ENCODE measurements at regions not wholly inside any gene's neighbourhood (a gene's known extent, or its start where the extent isn't known, plus 50 kb on each side); places are given as distances from the start of the nearest gene placed in this dataset.

DNA sequence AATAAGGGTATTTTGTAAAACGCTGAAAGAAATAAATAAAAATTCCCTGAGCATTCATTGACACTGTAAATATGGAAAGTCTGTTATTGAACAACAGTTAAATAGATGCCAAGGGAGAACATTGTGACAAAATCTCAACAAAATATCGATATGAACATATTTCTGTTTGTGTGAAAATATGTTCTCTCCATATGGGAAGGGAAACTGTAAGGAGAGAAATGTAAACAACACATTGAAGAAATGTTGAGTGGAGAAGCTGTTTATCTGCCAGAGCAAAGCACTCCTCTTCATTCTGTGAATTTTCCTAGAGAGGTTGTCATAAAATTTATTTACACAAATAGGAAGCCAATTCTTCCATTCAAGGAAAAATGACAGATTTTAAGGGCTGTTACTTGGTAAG is 57.1 kb upstream of the EOMES start:
- no peak overlapping the region for H2AFZ ChIP-seq (ENCODE audit: low read length)
- DNase-seq (no peak), ATAC-seq (no peak)
- H3K9me3 ChIP-seq (ENCODE audit: low read length): no peaks in the 10 kb centered on the region
- no peak overlapping the region for H3K4me2 ChIP-seq (ENCODE audit: low read length)
- intact Hi-C loops (cut with micrococcal nuclease): no loop called here
- H3K79me2 ChIP-seq (ENCODE audit: low read length): no peaks in the 10 kb centered on the region
- H3K4me3 ChIP-seq (ENCODE audit: low read length): no peak overlapping the region
- no peak for TF ChIP-seq EZH2 (IDR thresholded peaks at IDR 0.05; ENCODE audit: low read length, unreplicated experiment)
- TF ChIP-seq, protein P1, sequence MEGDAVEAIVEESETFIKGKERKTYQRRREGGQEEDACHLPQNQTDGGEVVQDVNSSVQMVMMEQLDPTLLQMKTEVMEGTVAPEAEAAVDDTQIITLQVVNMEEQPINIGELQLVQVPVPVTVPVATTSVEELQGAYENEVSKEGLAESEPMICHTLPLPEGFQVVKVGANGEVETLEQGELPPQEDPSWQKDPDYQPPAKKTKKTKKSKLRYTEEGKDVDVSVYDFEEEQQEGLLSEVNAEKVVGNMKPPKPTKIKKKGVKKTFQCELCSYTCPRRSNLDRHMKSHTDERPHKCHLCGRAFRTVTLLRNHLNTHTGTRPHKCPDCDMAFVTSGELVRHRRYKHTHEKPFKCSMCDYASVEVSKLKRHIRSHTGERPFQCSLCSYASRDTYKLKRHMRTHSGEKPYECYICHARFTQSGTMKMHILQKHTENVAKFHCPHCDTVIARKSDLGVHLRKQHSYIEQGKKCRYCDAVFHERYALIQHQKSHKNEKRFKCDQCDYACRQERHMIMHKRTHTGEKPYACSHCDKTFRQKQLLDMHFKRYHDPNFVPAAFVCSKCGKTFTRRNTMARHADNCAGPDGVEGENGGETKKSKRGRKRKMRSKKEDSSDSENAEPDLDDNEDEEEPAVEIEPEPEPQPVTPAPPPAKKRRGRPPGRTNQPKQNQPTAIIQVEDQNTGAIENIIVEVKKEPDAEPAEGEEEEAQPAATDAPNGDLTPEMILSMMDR (conservative IDR thresholded peaks at IDR 0.05; ENCODE audit: low read depth, low read length): no peak
- no peak for TF ChIP-seq EZH2phosphoT487 (IDR thresholded peaks at IDR 0.05; ENCODE audit: borderline replicate concordance, low read length)
- no peaks in the 10 kb centered on the region for H3F3A ChIP-seq (ENCODE audit: low read length, unreplicated experiment)
- H3K4me1 ChIP-seq (ENCODE audit: insufficient read depth, low read length): no peaks in the 10 kb centered on the region
- peaks cover 23% of the 10 kb centered on the region; the same call in 1 of the 2 replicates for H3K27me3 ChIP-seq (ENCODE audit: low read length)
- BruUV-seq (replicated peaks): no TSS peak
- ChIA-PET POLR2A (ENCODE audit: unreplicated experiment) (no interaction called here), CTCF (no interaction called here)
- H4K20me1 ChIP-seq (ENCODE audit: low read length): no peaks in the 10 kb centered on the region
- H3K27ac ChIP-seq (ENCODE audit: low read length): no peak overlapping the region
- no peak overlapping the region for H3K9ac ChIP-seq (ENCODE audit: low read length)
- no peaks in the 10 kb centered on the region for H3K36me3 ChIP-seq (ENCODE audit: low read depth, low read length)
- no peaks in the 10 kb centered on the region for H3K9me2 ChIP-seq (replicated peaks; ENCODE audit: low read length)

DNA sequence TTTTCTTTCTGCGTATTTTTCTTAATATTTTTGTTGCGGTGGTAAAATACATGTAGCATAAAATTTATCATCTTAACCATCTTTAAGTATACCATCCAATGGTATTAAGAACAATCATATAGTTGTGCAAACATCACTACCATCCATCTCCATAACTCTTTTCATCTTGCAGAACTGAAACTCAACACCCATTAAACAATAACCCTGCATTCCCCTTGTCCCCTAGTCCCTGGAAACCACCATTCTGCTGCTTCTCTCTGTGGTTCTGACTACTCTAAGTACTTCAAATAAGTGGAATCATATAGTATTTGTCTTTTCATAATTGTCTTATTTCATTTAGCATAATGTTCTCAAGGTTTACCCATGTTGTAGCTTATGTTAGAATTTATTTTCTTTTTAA is 67.3 kb upstream of the EOMES start:
- Histone ChIP-seq H3K27ac (ENCODE audit: low read length) (no peak overlapping the region), H2AFZ (ENCODE audit: low read length) (no peak overlapping the region), H3K9ac (ENCODE audit: low read length) (no peak overlapping the region), H3K4me3 (ENCODE audit: low read length) (no peak overlapping the region), H3K27me3 (ENCODE audit: low read length) (peaks cover 40% of the 10 kb centered on the region), H3K9me2 (replicated peaks; ENCODE audit: low read length) (no peaks in the 10 kb centered on the region), H3F3A (ENCODE audit: low read length, unreplicated experiment) (no peaks in the 10 kb centered on the region), H3K4me1 (ENCODE audit: insufficient read depth, low read length) (no peaks in the 10 kb centered on the region), H3K4me2 (ENCODE audit: low read length) (no peak overlapping the region), H3K9me3 (ENCODE audit: low read length) (no peaks in the 10 kb centered on the region), H4K20me1 (ENCODE audit: low read length) (no peaks in the 10 kb centered on the region), H3K36me3 (ENCODE audit: low read depth, low read length) (no peaks in the 10 kb centered on the region), H3K79me2 (ENCODE audit: low read length) (no peaks in the 10 kb centered on the region)
- ChIA-PET POLR2A (ENCODE audit: unreplicated experiment) (no interaction called here), CTCF (no interaction called here)
- no peak for TF ChIP-seq EZH2 (IDR thresholded peaks at IDR 0.05; ENCODE audit: low read length, unreplicated experiment)
- TF ChIP-seq, protein P1 (conservative IDR thresholded peaks at IDR 0.05; ENCODE audit: low read depth, low read length): no peak
- no peak for TF ChIP-seq EZH2phosphoT487 (IDR thresholded peaks at IDR 0.05; ENCODE audit: borderline replicate concordance, low read length)
- BruUV-seq (replicated peaks): no TSS peak
- no peak for DNase-seq
- intact Hi-C loops (cut with micrococcal nuclease): no loop called here
- no peak for ATAC-seq

DNA sequence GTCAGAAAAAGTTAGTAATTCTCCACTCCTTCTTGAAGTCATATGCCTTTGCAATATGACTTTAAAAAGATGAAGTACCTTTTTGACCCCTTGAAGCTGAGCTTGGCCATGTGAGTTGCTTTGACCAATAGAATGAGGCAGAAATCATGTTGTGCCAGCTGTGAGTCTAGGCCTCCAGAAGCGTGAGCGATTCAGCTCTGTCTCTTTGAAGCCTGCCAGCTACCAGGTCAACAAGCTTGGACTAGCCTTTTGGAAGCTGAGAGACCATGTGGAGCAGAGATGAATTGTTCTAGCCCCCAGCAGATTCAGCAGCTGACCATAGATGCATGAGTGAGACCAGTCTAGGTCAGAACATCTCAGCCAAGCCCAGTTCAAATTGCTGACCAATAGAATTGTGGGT is 69.8 kb upstream of the EOMES start:
- intact Hi-C loops (cut with micrococcal nuclease): no loop called here
- TF ChIP-seq, protein P1 (conservative IDR thresholded peaks at IDR 0.05; ENCODE audit: low read depth, low read length): no peak
- TF ChIP-seq EZH2 (IDR thresholded peaks at IDR 0.05; ENCODE audit: low read length, unreplicated experiment) (no peak), EZH2phosphoT487 (IDR thresholded peaks at IDR 0.05; ENCODE audit: borderline replicate concordance, low read length) (no peak)
- no peaks in the 10 kb centered on the region for H3K9me3 ChIP-seq (ENCODE audit: low read length)
- H3K36me3 ChIP-seq (ENCODE audit: low read depth, low read length): no peaks in the 10 kb centered on the region
- H3F3A ChIP-seq (ENCODE audit: low read length, unreplicated experiment): no peaks in the 10 kb centered on the region
- H4K20me1 ChIP-seq (ENCODE audit: low read length): no peaks in the 10 kb centered on the region
- H3K4me2 ChIP-seq (ENCODE audit: low read length): no peak overlapping the region
- no peak overlapping the region for H3K27ac ChIP-seq (ENCODE audit: low read length)
- BruUV-seq (replicated peaks): no TSS peak
- ChIA-PET CTCF (no interaction called here), POLR2A (ENCODE audit: unreplicated experiment) (no interaction called here)
- ATAC-seq (no peak), DNase-seq (no peak)
- H3K9ac ChIP-seq (ENCODE audit: low read length): no peak overlapping the region
- no peak overlapping the region for H3K4me3 ChIP-seq (ENCODE audit: low read length)
- H3K9me2 ChIP-seq (replicated peaks; ENCODE audit: low read length): no peaks in the 10 kb centered on the region
- H3K79me2 ChIP-seq (ENCODE audit: low read length): no peaks in the 10 kb centered on the region
- H3K4me1 ChIP-seq (ENCODE audit: insufficient read depth, low read length): no peaks in the 10 kb centered on the region
- H3K27me3 ChIP-seq (ENCODE audit: low read length): peaks cover 36% of the 10 kb centered on the region
- no peak overlapping the region for H2AFZ ChIP-seq (ENCODE audit: low read length)

Measured in PC-3 (cell line).